Body of pancreas (tissue), 4 donors: ENCODE measurements at regions not wholly inside any gene's neighbourhood (a gene's known extent, or its start where the extent isn't known, plus 50 kb on each side); places are given as distances from the start of the nearest gene placed in this dataset.

Experiments
- CTCF ChIP-seq, 7 experiments: fragments of 450-650 bp in 4 of 7; fragments of 200-600 bp in 3 of 7; sonication (generic) in 3 of 7; IDR thresholded peaks; one replicate each; pipeline ENCODE4 v1.5.1; 2016 to 2019; ENCODE audit warnings: antibody characterized with exemption in 7 of 7
- POLR2A ChIP-seq, 3 donors: fragments of 450-650 bp; IDR thresholded peaks; one replicate each; pipeline ENCODE4 v1.6.1; 2016; ENCODE audit warnings: antibody characterized with exemption in 3 of 3, mild to moderate bottlenecking in 2 of 3

GRCh38 chr7:85287106-85287825 lies 100.4 kb upstream of the SEMA3D start:
- no peak for TF ChIP-seq CTCF (IDR thresholded peaks at IDR 0.05)
- TF ChIP-seq POLR2A (IDR thresholded peaks at IDR 0.05) = no peak
